ENCODE measurements at regions not wholly inside any gene's neighbourhood (a gene's known extent, or its start where the extent isn't known, plus 50 kb on each side); places are given as distances from the start of the nearest gene placed in this dataset.

GRCh38 chr18:51936115-51936514 is 403.9 kb upstream of the DCC start:
- Mint-ChIP-seq H3K9me3 (peaks cover 0 to 8% (median 2%) of the 10 kb centered on the region in 7 donors), H3K27ac (no peak overlapping the region), H3K4me1 (no peaks in the 10 kb centered on the region), H3K4me3 (no peak overlapping the region), H3K36me3 (no peaks in the 10 kb centered on the region), H3K27me3 (no peaks in the 10 kb centered on the region)
- no peaks in the 10 kb centered on the region for H3K36me3 ChIP-seq (ENCODE audit: control insufficient read depth, insufficient read depth, low read length)
- H3K4me1 ChIP-seq (ENCODE audit: control insufficient read depth, insufficient read depth, low read length, poor library complexity, severe bottlenecking) = no peaks in the 10 kb centered on the region
- ATAC-seq (ENCODE audit: low read depth in 2 of 2) = no peak
- no peak overlapping the region for H3K27ac ChIP-seq (ENCODE audit: insufficient read depth, low read length, poor library complexity, severe bottlenecking)
- no peaks in the 10 kb centered on the region for H3K9me3 ChIP-seq (ENCODE audit: control insufficient read depth in 2 of 2, low read length in 2 of 2)
- H3K27me3 ChIP-seq (ENCODE audit: control insufficient read depth, insufficient read depth, low read length) = no peaks in the 10 kb centered on the region
- DNase-seq = no peak
- H3K4me3 ChIP-seq (ENCODE audit: low read depth, low read length) = no peak overlapping the region

GRCh38 chr18:51941999-51942398 is 398.0 kb upstream of the DCC start:
- Mint-ChIP-seq H3K9me3 (peaks cover 0 to 4% (median 1%) of the 10 kb centered on the region in 7 donors), H3K4me1 (no peaks in the 10 kb centered on the region), H3K27me3 (no peaks in the 10 kb centered on the region), H3K27ac (no peak overlapping the region), H3K4me3 (no peak overlapping the region), H3K36me3 (no peaks in the 10 kb centered on the region)
- Histone ChIP-seq H3K9me3 (ENCODE audit: control insufficient read depth in 2 of 2, low read length in 2 of 2) (no peaks in the 10 kb centered on the region), H3K27me3 (ENCODE audit: control insufficient read depth, insufficient read depth, low read length) (no peaks in the 10 kb centered on the region), H3K27ac (ENCODE audit: insufficient read depth, low read length, poor library complexity, severe bottlenecking) (no peak overlapping the region), H3K4me3 (ENCODE audit: low read depth, low read length) (no peak overlapping the region), H3K36me3 (ENCODE audit: control insufficient read depth, insufficient read depth, low read length) (no peaks in the 10 kb centered on the region), H3K4me1 (ENCODE audit: control insufficient read depth, insufficient read depth, low read length, poor library complexity, severe bottlenecking) (no peaks in the 10 kb centered on the region)
- ATAC-seq (ENCODE audit: low read depth in 2 of 2) (no peak), DNase-seq (no peak)

GRCh38 chr18:51943281-51943680 is 396.7 kb upstream of the DCC start:
- ATAC-seq (ENCODE audit: low read depth in 2 of 2) = no peak
- Mint-ChIP-seq H3K9me3 (peaks cover 0 to 4% (median 0%) of the 10 kb centered on the region in 7 donors), H3K4me1 (no peaks in the 10 kb centered on the region), H3K36me3 (no peaks in the 10 kb centered on the region), H3K27me3 (no peaks in the 10 kb centered on the region), H3K4me3 (no peak overlapping the region), H3K27ac (no peak overlapping the region)
- Histone ChIP-seq H3K36me3 (ENCODE audit: control insufficient read depth, insufficient read depth, low read length) (no peaks in the 10 kb centered on the region), H3K27me3 (ENCODE audit: control insufficient read depth, insufficient read depth, low read length) (no peaks in the 10 kb centered on the region), H3K27ac (ENCODE audit: insufficient read depth, low read length, poor library complexity, severe bottlenecking) (no peak overlapping the region), H3K4me3 (ENCODE audit: low read depth, low read length) (no peak overlapping the region), H3K4me1 (ENCODE audit: control insufficient read depth, insufficient read depth, low read length, poor library complexity, severe bottlenecking) (no peaks in the 10 kb centered on the region), H3K9me3 (ENCODE audit: control insufficient read depth in 2 of 2, low read length in 2 of 2) (no peaks in the 10 kb centered on the region)
- DNase-seq = no peak

GRCh38 chr18:51946946-51947345 is 393.1 kb upstream of the DCC start:
- Histone ChIP-seq H3K9me3 (ENCODE audit: control insufficient read depth in 2 of 2, low read length in 2 of 2) (no peaks in the 10 kb centered on the region), H3K4me3 (ENCODE audit: low read depth, low read length) (no peak overlapping the region), H3K27ac (ENCODE audit: insufficient read depth, low read length, poor library complexity, severe bottlenecking) (no peak overlapping the region), H3K36me3 (ENCODE audit: control insufficient read depth, insufficient read depth, low read length) (no peaks in the 10 kb centered on the region), H3K27me3 (ENCODE audit: control insufficient read depth, insufficient read depth, low read length) (no peaks in the 10 kb centered on the region), H3K4me1 (ENCODE audit: control insufficient read depth, insufficient read depth, low read length, poor library complexity, severe bottlenecking) (no peaks in the 10 kb centered on the region)
- no peaks in the 10 kb centered on the region for H3K4me1 Mint-ChIP-seq
- H3K9me3 Mint-ChIP-seq = peaks cover 0 to 7% (median 0%) of the 10 kb centered on the region in 7 donors
- DNase-seq (no peak), ATAC-seq (ENCODE audit: low read depth in 2 of 2) (no peak)
- no peaks in the 10 kb centered on the region for H3K36me3 Mint-ChIP-seq
- no peak overlapping the region for H3K27ac Mint-ChIP-seq
- H3K4me3 Mint-ChIP-seq = no peak overlapping the region
- H3K27me3 Mint-ChIP-seq = no peaks in the 10 kb centered on the region

GRCh38 chr18:51952844-51953243 is 387.2 kb upstream of the DCC start:
- H3K4me1 Mint-ChIP-seq = no peaks in the 10 kb centered on the region
- ATAC-seq (ENCODE audit: low read depth in 2 of 2) = no peak
- Histone ChIP-seq H3K36me3 (ENCODE audit: control insufficient read depth, insufficient read depth, low read length) (no peaks in the 10 kb centered on the region), H3K4me3 (ENCODE audit: low read depth, low read length) (no peak overlapping the region), H3K27ac (ENCODE audit: insufficient read depth, low read length, poor library complexity, severe bottlenecking) (no peak overlapping the region), H3K27me3 (ENCODE audit: control insufficient read depth, insufficient read depth, low read length) (no peaks in the 10 kb centered on the region), H3K9me3 (ENCODE audit: control insufficient read depth in 2 of 2, low read length in 2 of 2) (no peaks in the 10 kb centered on the region), H3K4me1 (ENCODE audit: control insufficient read depth, insufficient read depth, low read length, poor library complexity, severe bottlenecking) (no peaks in the 10 kb centered on the region)
- no peak for DNase-seq
- H3K27ac Mint-ChIP-seq = no peak overlapping the region
- no peaks in the 10 kb centered on the region for H3K27me3 Mint-ChIP-seq
- peaks cover 0 to 11% (median 5%) of the 10 kb centered on the region in 7 donors for H3K9me3 Mint-ChIP-seq
- H3K36me3 Mint-ChIP-seq = no peaks in the 10 kb centered on the region
- no peak overlapping the region for H3K4me3 Mint-ChIP-seq

GRCh38 chr18:51953521-51953920 is 386.5 kb upstream of the DCC start:
- Histone ChIP-seq H3K27me3 (ENCODE audit: control insufficient read depth, insufficient read depth, low read length) (no peaks in the 10 kb centered on the region), H3K4me1 (ENCODE audit: control insufficient read depth, insufficient read depth, low read length, poor library complexity, severe bottlenecking) (no peaks in the 10 kb centered on the region), H3K27ac (ENCODE audit: insufficient read depth, low read length, poor library complexity, severe bottlenecking) (no peak overlapping the region), H3K9me3 (ENCODE audit: control insufficient read depth in 2 of 2, low read length in 2 of 2) (no peaks in the 10 kb centered on the region), H3K36me3 (ENCODE audit: control insufficient read depth, insufficient read depth, low read length) (no peaks in the 10 kb centered on the region), H3K4me3 (ENCODE audit: low read depth, low read length) (no peak overlapping the region)
- no peak overlapping the region for H3K4me3 Mint-ChIP-seq
- no peak for DNase-seq
- no peak for ATAC-seq (ENCODE audit: low read depth in 2 of 2)
- H3K27me3 Mint-ChIP-seq = no peaks in the 10 kb centered on the region
- H3K4me1 Mint-ChIP-seq = no peaks in the 10 kb centered on the region
- peaks cover 0 to 11% (median 5%) of the 10 kb centered on the region in 7 donors for H3K9me3 Mint-ChIP-seq
- H3K36me3 Mint-ChIP-seq = no peaks in the 10 kb centered on the region
- no peak overlapping the region for H3K27ac Mint-ChIP-seq

GRCh38 chr18:51955136-51955535 is 384.9 kb upstream of the DCC start:
- Histone ChIP-seq H3K27ac (ENCODE audit: insufficient read depth, low read length, poor library complexity, severe bottlenecking) (no peak overlapping the region), H3K4me1 (ENCODE audit: control insufficient read depth, insufficient read depth, low read length, poor library complexity, severe bottlenecking) (no peaks in the 10 kb centered on the region), H3K27me3 (ENCODE audit: control insufficient read depth, insufficient read depth, low read length) (no peaks in the 10 kb centered on the region), H3K36me3 (ENCODE audit: control insufficient read depth, insufficient read depth, low read length) (no peaks in the 10 kb centered on the region), H3K9me3 (ENCODE audit: control insufficient read depth in 2 of 2, low read length in 2 of 2) (no peaks in the 10 kb centered on the region), H3K4me3 (ENCODE audit: low read depth, low read length) (no peak overlapping the region)
- Mint-ChIP-seq H3K27me3 (no peaks in the 10 kb centered on the region), H3K4me1 (no peaks in the 10 kb centered on the region), H3K36me3 (no peaks in the 10 kb centered on the region), H3K4me3 (no peak overlapping the region), H3K9me3 (peaks cover 0 to 9% (median 5%) of the 10 kb centered on the region in 7 donors), H3K27ac (no peak overlapping the region)
- DNase-seq (no peak), ATAC-seq (ENCODE audit: low read depth in 2 of 2) (no peak)

GRCh38 chr18:51957001-51957400 is 383.0 kb upstream of the DCC start:
- H3K36me3 Mint-ChIP-seq = no peaks in the 10 kb centered on the region

More at GRCh38 chr18:51957001-51957400, 383.0 kb upstream of the DCC start:
- H3K27ac Mint-ChIP-seq = no peak overlapping the region
- no peaks in the 10 kb centered on the region for H3K4me1 ChIP-seq (ENCODE audit: control insufficient read depth, insufficient read depth, low read length, poor library complexity, severe bottlenecking)
- H3K27me3 Mint-ChIP-seq = no peaks in the 10 kb centered on the region
- no peaks in the 10 kb centered on the region for H3K9me3 ChIP-seq (ENCODE audit: control insufficient read depth in 2 of 2, low read length in 2 of 2)
- no peaks in the 10 kb centered on the region for H3K27me3 ChIP-seq (ENCODE audit: control insufficient read depth, insufficient read depth, low read length)
- H3K9me3 Mint-ChIP-seq = peaks cover 0 to 6% (median 4%) of the 10 kb centered on the region in 7 donors
- DNase-seq (no peak), ATAC-seq (ENCODE audit: low read depth in 2 of 2) (no peak)
- no peak overlapping the region for H3K27ac ChIP-seq (ENCODE audit: insufficient read depth, low read length, poor library complexity, severe bottlenecking)
- H3K36me3 ChIP-seq (ENCODE audit: control insufficient read depth, insufficient read depth, low read length) = no peaks in the 10 kb centered on the region
- no peak overlapping the region for H3K4me3 ChIP-seq (ENCODE audit: low read depth, low read length)
- H3K4me3 Mint-ChIP-seq = no peak overlapping the region
- H3K4me1 Mint-ChIP-seq = no peaks in the 10 kb centered on the region
